Loucy (cell line): ENCODE measurements at regions not wholly inside any gene's neighbourhood (a gene's known extent, or its start where the extent isn't known, plus 50 kb on each side); places are given as distances from the start of the nearest gene placed in this dataset.
A peak's percentile ranks its signal among the peaks of the same experiment; 100 is the strongest.

Experiments
- H2AFZ ChIP-seq: fragments of 200-600 bp; sonication (generic); 2 replicates; pipeline ENCODE4 v1.6.0; 2016; ENCODE audit warnings: antibody characterized with exemption, mild to moderate bottlenecking, low read length, moderate library complexity
- H3F3A ChIP-seq: fragments of 200-600 bp; 2 replicates; pipeline ENCODE4 v1.6.0; 2016; ENCODE audit warnings: antibody characterized with exemption, low read depth, mild to moderate bottlenecking
- H3K27me3 ChIP-seq: fragments of 200-600 bp; sonication (generic); 2 replicates; pipeline ENCODE4 v1.6.1; 2014; ENCODE audit warnings: low read length, mild to moderate bottlenecking; ENCODE audit not compliant: insufficient read depth, poor library complexity, severe bottlenecking
- H3K36me3 ChIP-seq: fragments of 200-600 bp; sonication (generic); 2 replicates; pipeline ENCODE4 v1.6.1; 2016; ENCODE audit warnings: low read length; ENCODE audit not compliant: insufficient read depth
- H3K4me1 ChIP-seq: fragments of 200-600 bp; sonication (generic); 2 replicates; pipeline ENCODE4 v1.5.1; 2014; ENCODE audit warnings: low read length, mild to moderate bottlenecking; ENCODE audit not compliant: insufficient read depth, poor library complexity, severe bottlenecking
- H3K4me2 ChIP-seq: fragments of 200-600 bp; sonication (generic); 2 replicates; pipeline ENCODE4 v1.6.0; 2014; ENCODE audit warnings: antibody characterized with exemption, low read length, low read depth, mild to moderate bottlenecking; ENCODE audit not compliant: poor library complexity, severe bottlenecking
- H3K4me3 ChIP-seq: fragments of 200-600 bp; sonication (generic); 2 replicates; pipeline ENCODE4 v1.5.1; 2014; ENCODE audit warnings: low read length, mild to moderate bottlenecking, mixed read lengths; ENCODE audit not compliant: poor library complexity, severe bottlenecking
- H3K79me2 ChIP-seq: fragments of 200-600 bp; sonication (generic); 2 replicates; pipeline ENCODE4 v1.6.1; 2014; ENCODE audit warnings: low read length; ENCODE audit not compliant: insufficient read depth
- H3K9ac ChIP-seq: fragments of 200-600 bp; sonication (generic); 2 replicates; pipeline ENCODE4 v1.6.0; 2014; ENCODE audit warnings: mild to moderate bottlenecking, low read depth, low read length, moderate library complexity; ENCODE audit not compliant: poor library complexity, severe bottlenecking
- H3K9me2 ChIP-seq: fragments of 200-600 bp; sonication (generic); replicated peaks from 2 replicates; pipeline ENCODE4 v1.6.1; 2016; ENCODE audit warnings: low read depth, low read length, mixed read lengths
- H3K9me3 ChIP-seq: fragments of 200-600 bp; sonication (generic); 2 replicates; pipeline ENCODE4 v1.6.1; 2014; ENCODE audit warnings: mild to moderate bottlenecking, antibody characterized with exemption, low read length, low read depth; ENCODE audit not compliant: insufficient read depth
- H4K20me1 ChIP-seq: fragments of 200-600 bp; sonication (generic); 2 replicates; pipeline ENCODE4 v1.6.0; 2014; ENCODE audit warnings: antibody characterized with exemption, low read length, mild to moderate bottlenecking; ENCODE audit not compliant: insufficient read depth, poor library complexity, severe bottlenecking
- EZH2phosphoT487 ChIP-seq: fragments of 200-600 bp; IDR thresholded peaks from 2 replicates; pipeline ENCODE4 v1.6.1; 2018; ENCODE audit warnings: antibody characterized with exemption, mild to moderate bottlenecking, moderate library complexity, borderline replicate concordance
- TF ChIP-seq, protein P1 (sequence below): fragments of 200-600 bp; sonication (generic); conservative IDR thresholded peaks from 2 replicates; pipeline ENCODE4 v1.5.1; 2014; ENCODE audit warnings: mild to moderate bottlenecking, antibody characterized with exemption, low read length

DNA sequence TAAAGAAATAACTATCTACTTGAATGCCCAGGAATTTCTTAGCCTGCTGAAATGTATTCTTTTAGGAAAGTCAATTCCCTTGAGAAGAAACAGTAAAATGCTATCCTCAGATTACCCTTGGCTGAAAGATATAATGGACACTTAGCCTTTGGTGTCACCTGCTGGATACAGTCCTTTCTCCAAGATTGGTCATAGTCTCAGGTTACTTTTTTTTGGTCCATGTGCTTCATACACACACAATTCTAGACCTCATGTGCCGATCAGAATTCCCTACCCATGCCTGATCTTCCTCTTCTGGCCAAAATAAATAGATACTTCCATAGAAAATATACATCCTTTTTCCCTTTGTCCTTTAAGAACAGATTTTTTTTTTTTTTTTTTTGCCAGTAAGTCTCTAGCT, 218.9 kb upstream of the PHYHIPL start:
- no peaks in the 10 kb centered on the region for H3K4me1 ChIP-seq
- no peak overlapping the region for H3K4me3 ChIP-seq
- H2AFZ ChIP-seq, result no peak overlapping the region
- no peaks in the 10 kb centered on the region for H3K27me3 ChIP-seq
- no peaks in the 10 kb centered on the region for H3F3A ChIP-seq
- H3K4me2 ChIP-seq, result no peak overlapping the region
- no peaks in the 10 kb centered on the region for H3K79me2 ChIP-seq
- no peak for TF ChIP-seq EZH2phosphoT487
- TF ChIP-seq, protein P1, sequence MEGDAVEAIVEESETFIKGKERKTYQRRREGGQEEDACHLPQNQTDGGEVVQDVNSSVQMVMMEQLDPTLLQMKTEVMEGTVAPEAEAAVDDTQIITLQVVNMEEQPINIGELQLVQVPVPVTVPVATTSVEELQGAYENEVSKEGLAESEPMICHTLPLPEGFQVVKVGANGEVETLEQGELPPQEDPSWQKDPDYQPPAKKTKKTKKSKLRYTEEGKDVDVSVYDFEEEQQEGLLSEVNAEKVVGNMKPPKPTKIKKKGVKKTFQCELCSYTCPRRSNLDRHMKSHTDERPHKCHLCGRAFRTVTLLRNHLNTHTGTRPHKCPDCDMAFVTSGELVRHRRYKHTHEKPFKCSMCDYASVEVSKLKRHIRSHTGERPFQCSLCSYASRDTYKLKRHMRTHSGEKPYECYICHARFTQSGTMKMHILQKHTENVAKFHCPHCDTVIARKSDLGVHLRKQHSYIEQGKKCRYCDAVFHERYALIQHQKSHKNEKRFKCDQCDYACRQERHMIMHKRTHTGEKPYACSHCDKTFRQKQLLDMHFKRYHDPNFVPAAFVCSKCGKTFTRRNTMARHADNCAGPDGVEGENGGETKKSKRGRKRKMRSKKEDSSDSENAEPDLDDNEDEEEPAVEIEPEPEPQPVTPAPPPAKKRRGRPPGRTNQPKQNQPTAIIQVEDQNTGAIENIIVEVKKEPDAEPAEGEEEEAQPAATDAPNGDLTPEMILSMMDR, result no peak
- H3K36me3 ChIP-seq, result no peaks in the 10 kb centered on the region
- no peaks in the 10 kb centered on the region for H3K9me2 ChIP-seq
- H4K20me1 ChIP-seq, result no peaks in the 10 kb centered on the region
- no peak overlapping the region for H3K9ac ChIP-seq
- no peaks in the 10 kb centered on the region for H3K9me3 ChIP-seq

DNA sequence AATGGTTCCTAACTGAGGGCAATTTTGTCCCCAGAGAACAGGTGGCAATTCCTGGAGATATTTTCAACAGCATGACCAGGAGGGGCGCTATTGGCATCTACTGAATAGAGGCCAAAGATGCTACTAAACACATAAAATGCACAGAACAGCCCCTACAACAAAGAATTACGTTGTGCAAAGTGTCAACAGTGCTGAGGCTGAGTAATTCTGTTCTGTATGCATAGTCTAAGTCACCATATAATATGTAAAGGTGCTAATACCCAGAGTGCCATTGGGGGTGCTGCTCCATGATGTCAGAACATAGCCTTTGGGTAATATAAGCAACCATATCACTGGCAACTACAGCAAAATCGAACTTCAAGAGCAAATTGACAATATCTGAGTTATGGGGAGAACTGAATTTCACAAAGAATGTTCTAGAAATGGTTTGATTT, 213.3 kb upstream of the PHYHIPL start:
- no peak overlapping the region for H3K4me3 ChIP-seq
- no peaks in the 10 kb centered on the region for H4K20me1 ChIP-seq
- no peak overlapping the region for H3K4me2 ChIP-seq
- no peaks in the 10 kb centered on the region for H3K79me2 ChIP-seq
- no peak overlapping the region for H2AFZ ChIP-seq
- no peaks in the 10 kb centered on the region for H3K27me3 ChIP-seq
- H3K9me2 ChIP-seq, result no peaks in the 10 kb centered on the region
- no peak overlapping the region for H3K9ac ChIP-seq
- no peaks in the 10 kb centered on the region for H3K9me3 ChIP-seq
- H3K36me3 ChIP-seq, result no peaks in the 10 kb centered on the region
- no peaks in the 10 kb centered on the region for H3K4me1 ChIP-seq
- no peaks in the 10 kb centered on the region for H3F3A ChIP-seq
- TF ChIP-seq, protein P1, result peak; percentile 53
- TF ChIP-seq EZH2phosphoT487, result no peak

DNA sequence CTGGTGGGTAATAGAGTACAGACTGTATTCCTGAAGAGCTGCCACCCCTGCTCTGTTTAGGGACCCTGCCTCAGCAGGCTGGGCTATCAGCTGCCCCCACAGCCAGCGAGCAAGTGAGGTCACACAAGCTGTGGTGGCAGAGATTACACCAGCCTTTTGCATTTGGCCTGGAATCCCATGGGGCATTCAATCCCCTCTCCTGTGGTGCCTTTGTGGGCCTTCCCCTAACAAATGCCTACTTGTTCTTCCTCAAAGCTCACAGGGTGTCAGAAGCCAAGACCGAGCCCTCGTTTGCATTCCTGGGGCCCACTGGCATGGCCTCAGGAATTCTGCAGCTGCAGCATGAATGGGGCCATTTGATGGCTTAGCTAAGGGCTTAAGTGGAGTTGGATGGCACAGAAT, 212.7 kb upstream of the PHYHIPL start:
- H3F3A ChIP-seq, result no peaks in the 10 kb centered on the region
- no peaks in the 10 kb centered on the region for H3K27me3 ChIP-seq
- no peak overlapping the region for H2AFZ ChIP-seq
- H3K36me3 ChIP-seq, result no peaks in the 10 kb centered on the region
- H3K9me3 ChIP-seq, result no peaks in the 10 kb centered on the region
- no peak overlapping the region for H3K4me3 ChIP-seq
- H3K9ac ChIP-seq, result no peak overlapping the region
- H3K4me1 ChIP-seq, result no peaks in the 10 kb centered on the region
- H3K9me2 ChIP-seq, result no peaks in the 10 kb centered on the region
- H3K4me2 ChIP-seq, result no peak overlapping the region
- no peaks in the 10 kb centered on the region for H4K20me1 ChIP-seq
- TF ChIP-seq EZH2phosphoT487, result no peak
- TF ChIP-seq, protein P1, result no peak
- H3K79me2 ChIP-seq, result no peaks in the 10 kb centered on the region
